ENCODE measurements at regions not wholly inside any gene's neighbourhood (a gene's known extent, or its start where the extent isn't known, plus 50 kb on each side); places are given as distances from the start of the nearest gene placed in this dataset.
A peak's percentile ranks its signal among the peaks of the same experiment; 100 is the strongest.

DNA sequence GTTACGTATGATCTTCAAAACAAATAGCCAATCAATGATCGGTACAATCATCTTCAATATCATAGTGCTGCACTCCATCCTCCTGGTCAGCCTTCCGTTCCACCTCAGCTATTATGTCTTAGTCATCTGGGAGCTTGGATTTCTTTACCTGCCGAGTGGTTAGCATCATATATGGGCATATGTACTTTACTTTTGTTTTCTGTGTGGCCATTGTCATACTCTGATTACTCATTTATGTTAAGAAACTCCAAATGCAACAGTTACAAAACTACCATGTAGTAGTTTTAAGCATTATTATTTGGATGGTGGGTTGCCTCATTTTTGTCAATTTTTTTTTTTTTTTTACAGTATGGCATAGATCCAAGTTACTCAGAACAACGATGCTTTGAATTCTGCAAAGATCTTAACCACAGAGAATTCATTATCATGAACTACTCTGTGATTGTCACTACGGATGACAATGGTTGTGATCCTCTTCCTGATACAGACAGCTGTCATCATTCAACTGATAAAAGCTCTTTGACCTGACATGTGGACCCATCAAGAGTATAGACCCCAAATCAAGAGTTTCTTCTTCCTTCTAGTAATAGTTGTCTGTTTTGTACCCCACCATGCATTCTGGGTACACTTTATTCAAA is 52.1 kb upstream of the NME8 start:
- DNase-seq = peak in 1 of 3 donors; percentile 7

Measured in suppressor macrophage treated with lipopolysaccharide for 1 hour (primary cell).